ENCODE measurements at regions not wholly inside any gene's neighbourhood (a gene's known extent, or its start where the extent isn't known, plus 50 kb on each side); places are given as distances from the start of the nearest gene placed in this dataset.

GRCh38 chr2:138424436-138425140, 77.0 kb upstream of the SPOPL start:
- TF ChIP-seq, protein P1, sequence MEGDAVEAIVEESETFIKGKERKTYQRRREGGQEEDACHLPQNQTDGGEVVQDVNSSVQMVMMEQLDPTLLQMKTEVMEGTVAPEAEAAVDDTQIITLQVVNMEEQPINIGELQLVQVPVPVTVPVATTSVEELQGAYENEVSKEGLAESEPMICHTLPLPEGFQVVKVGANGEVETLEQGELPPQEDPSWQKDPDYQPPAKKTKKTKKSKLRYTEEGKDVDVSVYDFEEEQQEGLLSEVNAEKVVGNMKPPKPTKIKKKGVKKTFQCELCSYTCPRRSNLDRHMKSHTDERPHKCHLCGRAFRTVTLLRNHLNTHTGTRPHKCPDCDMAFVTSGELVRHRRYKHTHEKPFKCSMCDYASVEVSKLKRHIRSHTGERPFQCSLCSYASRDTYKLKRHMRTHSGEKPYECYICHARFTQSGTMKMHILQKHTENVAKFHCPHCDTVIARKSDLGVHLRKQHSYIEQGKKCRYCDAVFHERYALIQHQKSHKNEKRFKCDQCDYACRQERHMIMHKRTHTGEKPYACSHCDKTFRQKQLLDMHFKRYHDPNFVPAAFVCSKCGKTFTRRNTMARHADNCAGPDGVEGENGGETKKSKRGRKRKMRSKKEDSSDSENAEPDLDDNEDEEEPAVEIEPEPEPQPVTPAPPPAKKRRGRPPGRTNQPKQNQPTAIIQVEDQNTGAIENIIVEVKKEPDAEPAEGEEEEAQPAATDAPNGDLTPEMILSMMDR (IDR thresholded peaks at IDR 0.05; ENCODE audit: low read length) = no peak
- TF ChIP-seq EZH2 (IDR thresholded peaks at IDR 0.05; ENCODE audit: borderline replicate concordance, low read length) = no peak
